GM18519 (cell line): ENCODE measurements at regions not wholly inside any gene's neighbourhood (a gene's known extent, or its start where the extent isn't known, plus 50 kb on each side); places are given as distances from the start of the nearest gene placed in this dataset.
A peak's percentile ranks its signal among the peaks of the same experiment; 100 is the strongest.
"Not testable (repeated sequence)": the region's sequence is repeated elsewhere in the genome, so short reads cannot be mapped to it uniquely, and the experiment has no call there.

Experiments used
- ATAC-seq: cut with Tn5 transposase; IDR thresholded peaks from one replicate; pipeline ENCODE4 v1.9.1; 2021; ENCODE audit warnings: mild to moderate bottlenecking, moderate library complexity; ENCODE audit not compliant: unreplicated experiment, low FRiP score

- ATAC-seq: no peak
These were observed 231.0 kb upstream of the RASGRP1 start for GRCh38 chr15:38795471-38796245.

- ATAC-seq: no peak
These were observed 232.0 kb upstream of the RASGRP1 start for GRCh38 chr15:38796589-38796988.

DNA sequence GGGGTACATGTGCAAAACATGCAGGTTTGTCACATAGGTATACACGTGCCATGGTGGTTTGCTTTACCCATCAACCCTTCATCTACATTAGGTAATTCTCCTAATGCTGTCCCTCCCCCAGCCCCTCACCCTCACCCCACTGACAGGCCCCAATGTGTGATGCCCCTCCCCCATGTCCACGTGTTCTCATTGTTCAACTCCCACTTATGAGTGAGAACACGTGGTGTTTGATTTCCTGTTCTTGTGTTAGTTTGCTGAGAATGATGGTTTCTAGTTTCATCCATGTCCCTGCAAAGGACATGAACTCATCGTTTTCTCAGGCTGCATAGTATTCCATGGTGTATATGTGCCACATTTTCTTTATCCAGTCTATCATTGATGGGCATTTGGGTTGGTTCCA lies 232.9 kb upstream of the RASGRP1 start:
- not testable (repeated sequence) for ATAC-seq

DNA sequence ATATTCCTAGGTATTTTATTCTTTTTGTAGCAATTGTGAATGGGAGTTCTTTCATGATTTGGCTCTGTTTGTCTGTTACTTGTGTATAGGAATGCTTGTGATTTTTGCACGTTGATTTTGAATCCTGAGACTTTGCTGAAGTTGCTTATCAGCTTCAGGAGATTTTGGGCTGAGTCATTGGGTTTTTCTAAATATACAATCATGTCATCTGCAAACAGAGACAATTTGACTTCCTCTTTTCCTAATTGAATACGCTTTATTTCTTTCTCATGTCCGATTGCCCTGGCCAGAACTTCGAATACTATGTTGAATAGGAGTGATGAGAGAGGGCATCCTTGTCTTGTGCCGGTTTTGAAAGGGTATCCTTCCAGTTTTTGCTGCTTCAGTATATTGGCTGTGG lies 234.6 kb upstream of the RASGRP1 start:
- ATAC-seq: not testable (repeated sequence)

DNA sequence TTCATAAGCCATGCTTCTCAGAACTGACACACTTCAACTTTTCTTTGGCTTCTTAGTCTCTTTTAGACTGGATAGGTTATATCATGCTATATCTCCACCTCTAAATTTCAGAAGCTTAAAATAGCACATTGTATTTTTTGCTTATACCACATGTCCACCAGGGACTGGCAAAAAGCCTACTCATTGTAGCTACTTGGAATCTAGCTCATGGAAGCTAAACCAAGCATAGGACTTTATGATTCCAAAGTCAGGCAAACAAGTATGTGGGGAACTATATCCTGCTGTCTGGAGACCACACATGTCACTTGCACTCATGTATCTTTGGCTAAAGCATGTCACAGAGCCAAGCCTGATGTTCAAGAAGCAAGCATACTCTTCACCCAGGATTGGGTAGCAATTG lies 245.0 kb upstream of the RASGRP1 start:
- ATAC-seq: no peak

GRCh38 chr15:38810686-38811085 lies 246.1 kb upstream of the RASGRP1 start:
- no peak for ATAC-seq

DNA sequence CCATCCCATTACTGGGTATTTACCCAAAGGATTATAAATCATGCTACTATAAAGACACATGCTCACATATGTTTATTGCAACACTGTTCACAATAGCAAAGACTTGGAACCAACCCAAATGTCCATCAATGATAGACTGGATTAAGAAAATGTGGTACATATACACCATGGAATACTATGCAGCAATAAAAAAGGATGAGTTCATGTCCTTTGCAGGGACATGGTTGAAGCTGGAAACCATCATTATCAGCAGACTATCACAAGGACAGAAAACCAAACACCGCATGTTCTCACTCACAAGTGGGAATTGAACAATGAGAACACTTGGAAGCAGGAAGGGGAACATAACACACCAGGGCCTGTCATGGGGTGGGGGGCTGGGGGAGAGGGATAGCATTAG lies 249.6 kb upstream of the RASGRP1 start:
- not testable (repeated sequence) for ATAC-seq

DNA sequence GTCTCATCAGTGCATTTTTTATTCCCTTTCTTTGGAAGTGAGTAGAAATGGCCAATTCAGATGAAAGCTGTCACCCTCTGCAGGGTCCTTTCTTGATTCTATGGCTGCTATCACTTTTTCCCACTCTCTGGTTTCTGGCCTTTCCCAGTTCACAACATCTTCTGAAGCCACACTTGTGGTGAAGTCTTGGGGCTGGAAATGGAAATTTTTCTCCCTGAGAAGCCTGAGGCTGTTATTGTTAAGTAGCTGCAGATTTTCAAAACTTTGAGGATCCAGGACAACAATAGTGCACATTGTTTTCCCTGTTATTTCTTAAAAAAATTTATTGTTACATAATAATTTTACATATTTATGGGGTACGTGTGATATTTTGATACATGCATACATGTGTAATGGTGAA lies 250.3 kb upstream of the RASGRP1 start:
- ATAC-seq: no peak

GRCh38 chr15:38817427-38818156 lies 253.0 kb upstream of the RASGRP1 start:
- peak; percentile 80 for ATAC-seq

DNA sequence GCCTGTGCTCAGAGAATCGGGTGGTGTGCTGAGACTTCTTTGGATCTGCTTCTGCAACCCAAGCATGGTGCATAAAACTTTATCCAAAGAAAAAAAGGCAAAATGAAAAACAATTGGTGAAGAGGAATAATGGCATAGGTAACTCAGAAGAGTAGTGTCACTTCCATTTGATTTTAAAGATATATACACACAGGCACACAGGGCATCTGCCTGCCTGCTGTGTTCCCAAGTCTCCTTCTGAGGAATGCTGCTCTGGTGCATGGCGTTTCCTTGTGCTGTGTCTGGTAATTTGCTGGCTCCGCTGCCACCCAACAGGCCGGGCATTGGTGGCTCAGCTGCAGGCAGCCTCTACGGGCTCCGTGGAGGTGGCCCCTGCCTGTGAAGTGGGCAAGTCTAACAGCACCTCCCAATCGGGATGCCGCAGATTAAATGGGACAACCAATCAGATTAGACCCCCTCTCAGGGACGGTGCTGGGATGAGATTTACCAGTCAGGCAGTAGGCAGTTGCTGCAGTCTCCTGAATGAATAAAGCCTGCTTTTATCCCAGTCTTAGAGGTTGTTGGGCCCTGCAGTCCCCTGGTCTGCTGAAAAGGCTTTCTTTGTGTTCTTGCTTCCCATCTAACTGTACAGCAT lies 253.7 kb upstream of the RASGRP1 start:
- no peak for ATAC-seq

- no peak for ATAC-seq
These were observed 254.9 kb upstream of the RASGRP1 start for GRCh38 chr15:38819387-38819950.

DNA sequence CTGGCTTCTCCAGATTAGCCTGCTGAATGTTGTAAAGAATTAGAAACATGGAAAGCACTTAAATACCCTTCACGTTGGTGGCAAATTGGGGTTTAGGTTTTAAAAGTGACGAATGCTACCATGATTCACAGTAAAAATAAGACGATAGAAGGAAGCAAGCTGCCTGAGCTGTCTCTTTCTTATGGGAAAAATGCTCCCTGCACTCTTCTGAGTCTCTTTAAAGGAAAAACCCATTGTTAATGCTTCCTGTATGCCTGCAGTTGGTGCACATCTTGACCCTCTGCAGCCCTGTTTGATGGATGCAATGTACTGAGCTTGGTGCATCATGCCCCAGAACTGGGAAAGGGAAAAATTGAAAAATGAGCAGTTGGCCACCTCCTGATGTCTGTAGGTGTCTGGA lies 258.6 kb upstream of the RASGRP1 start:
- ATAC-seq: no peak

GRCh38 chr15:38824719-38825118 lies 260.1 kb upstream of the RASGRP1 start:
- ATAC-seq: no peak

GRCh38 chr15:38826880-38827279 lies 262.3 kb upstream of the RASGRP1 start:
- no peak for ATAC-seq

DNA sequence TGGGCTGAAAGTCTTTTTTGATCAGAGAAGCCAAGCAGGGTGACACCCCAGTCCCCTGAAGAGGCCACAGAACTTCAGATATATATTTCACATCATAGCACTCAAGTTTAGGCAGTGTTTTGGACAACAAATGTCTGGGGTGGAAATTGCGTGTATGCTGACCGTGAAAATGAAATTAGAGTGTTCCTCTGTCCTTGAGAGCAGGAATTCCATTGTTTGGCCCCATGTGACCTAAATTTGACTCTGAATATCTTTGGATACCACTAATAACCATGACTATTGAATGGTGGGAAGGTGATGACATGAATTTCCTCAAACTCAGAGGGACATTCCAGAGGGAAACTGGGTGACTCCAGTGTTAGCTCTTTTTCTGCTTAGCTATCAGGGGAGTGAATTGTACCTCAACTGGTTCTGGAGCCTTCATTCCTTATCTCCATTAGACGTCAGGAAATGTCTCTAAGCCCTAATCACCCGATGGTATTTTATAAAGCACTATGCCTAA lies 263.5 kb upstream of the RASGRP1 start:
- no peak for ATAC-seq

GRCh38 chr15:38829086-38829485 lies 264.5 kb upstream of the RASGRP1 start:
- ATAC-seq: no peak

DNA sequence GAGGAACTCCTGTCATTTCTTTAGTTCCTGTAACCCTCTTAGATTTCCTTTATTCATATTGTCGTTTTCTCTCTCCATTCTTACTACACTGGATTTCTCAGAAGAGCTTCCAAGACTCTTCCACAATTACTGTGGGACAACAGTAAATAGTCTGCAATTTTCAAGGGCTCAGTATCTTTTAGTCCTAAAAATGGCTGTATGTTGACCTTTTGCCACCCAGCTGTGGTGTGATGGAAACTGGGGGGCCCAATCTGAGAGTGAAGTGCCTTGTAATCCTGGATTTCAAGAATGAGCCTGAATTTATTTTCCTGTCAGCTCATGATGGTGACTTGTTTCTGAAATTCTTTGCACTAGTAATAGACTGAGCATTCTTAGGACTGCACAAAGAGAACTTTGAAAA lies 277.6 kb upstream of the RASGRP1 start:
- ATAC-seq: no peak

DNA sequence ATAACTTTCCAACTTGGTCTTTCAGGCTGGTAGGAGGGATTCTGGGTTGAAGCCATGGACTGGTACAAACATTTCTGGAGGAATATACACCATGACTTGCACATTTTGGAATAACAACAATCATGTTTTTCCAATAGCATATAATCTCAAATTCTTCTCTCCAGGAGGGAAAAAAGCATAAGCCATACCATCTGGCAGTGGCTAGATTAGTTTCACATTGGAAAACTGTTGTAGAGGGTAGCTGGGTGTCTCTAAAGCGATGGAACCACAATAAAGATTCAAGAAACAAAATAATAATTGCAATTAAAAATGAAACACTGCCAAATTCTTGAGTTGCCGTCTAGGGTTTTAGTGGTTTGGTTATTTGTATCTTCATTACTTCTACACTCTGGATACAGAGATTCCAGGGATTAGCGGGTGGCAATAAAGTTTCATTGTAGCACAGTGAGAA lies 278.5 kb upstream of the RASGRP1 start:
- no peak for ATAC-seq

- ATAC-seq: no peak
These were observed 279.3 kb upstream of the RASGRP1 start for GRCh38 chr15:38843736-38844590.

DNA sequence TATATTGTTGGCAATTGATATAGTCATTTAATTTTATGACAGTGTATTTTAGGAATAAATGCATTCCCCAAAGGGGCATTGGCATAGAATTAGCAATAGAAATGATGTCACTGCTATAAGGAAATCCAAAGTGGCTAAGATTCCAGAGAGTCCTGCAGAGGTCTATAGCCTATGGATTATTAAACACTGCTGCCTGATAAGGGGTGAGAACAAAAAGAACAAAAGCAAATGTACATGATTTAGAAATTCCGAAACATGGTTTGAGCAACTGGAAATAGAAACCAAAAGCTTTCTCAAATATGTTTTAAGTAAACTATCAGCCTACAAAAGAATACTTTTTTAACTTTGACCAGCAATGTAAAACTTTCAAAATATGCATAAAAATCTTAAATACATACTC lies 280.1 kb upstream of the RASGRP1 start:
- ATAC-seq: no peak
